H1 (cell line): ENCODE measurements at regions not wholly inside any gene's neighbourhood (a gene's known extent, or its start where the extent isn't known, plus 50 kb on each side); places are given as distances from the start of the nearest gene placed in this dataset.

ENCODE experiments used
- CTCF ChIA-PET: fragments of 300-600 bp; sonication (Branson Sonifier 250); formaldehyde crosslinking; loops from one replicate; lab custom pipeline; 2021; ENCODE audit not compliant: partially characterized antibody; lab: Charles Lee
- POLR2A ChIA-PET: fragments of 300-600 bp; sonication (Branson Sonifier 250); formaldehyde crosslinking; loops from one replicate; lab custom pipeline; 2021; ENCODE audit warnings: inconsistent platforms; ENCODE audit not compliant: partially characterized antibody; lab: Charles Lee
- DNase-seq, 2 experiments: peaks; one replicate each; pipeline versions ENCODE4 v3.0.0 to v3.0.0-alpha.2; 2010 to 2022; ENCODE audit warnings: low spot score in 2 of 2, low read depth in 1 of 2, mixed read lengths in 1 of 2
- FAIRE-seq: peaks from 2 replicates; lab custom pipeline; 2011; peaks lifted over from hg19 to GRCh38; lab: Jason Lieb, UNC
- H2AFZ ChIP-seq: 2 replicates; pipeline ENCODE4 v1.8.1; 2012; ENCODE audit warnings: low read length, inconsistent platforms
- H2AK5ac ChIP-seq: 2 replicates; pipeline ENCODE4 v1.6.1; 2013; ENCODE audit warnings: low read depth, low read length
- H2BK120ac ChIP-seq: replicated peaks from 2 replicates; pipeline ENCODE3; 2013; ENCODE audit warnings: low read depth, low read length, inconsistent platforms
- H2BK12ac ChIP-seq: 2 replicates; pipeline ENCODE4 v1.6.1; 2013; ENCODE audit warnings: low read depth, low read length
- H2BK15ac ChIP-seq: 2 replicates; pipeline ENCODE4 v1.6.1; 2013; ENCODE audit warnings: low read length
- H2BK20ac ChIP-seq: 2 replicates; pipeline ENCODE4 v1.6.1; 2013; ENCODE audit warnings: low read length
- H2BK5ac ChIP-seq: 2 replicates; pipeline ENCODE4 v1.6.1; 2013; ENCODE audit warnings: low read depth, low read length
- H3K14ac ChIP-seq: 2 replicates; pipeline ENCODE4 v1.6.1; 2013; ENCODE audit warnings: inconsistent platforms; ENCODE audit not compliant: insufficient read length
- H3K18ac ChIP-seq: 2 replicates; pipeline ENCODE4 v1.6.1; 2013; ENCODE audit warnings: low read length; ENCODE audit errors: extremely low read depth
- H3K23ac ChIP-seq: 2 replicates; pipeline ENCODE4 v1.6.1; 2013; ENCODE audit warnings: inconsistent platforms; ENCODE audit not compliant: insufficient read length
- H3K23me2 ChIP-seq: 2 replicates; pipeline ENCODE4 v1.6.1; 2013; ENCODE audit warnings: low read depth, low read length
- H3K27ac ChIP-seq: 2 replicates; pipeline ENCODE4 v1.6.1; 2011; ENCODE audit warnings: low read depth, low read length, inconsistent platforms
- H3K27me3 ChIP-seq, 4 experiments: replicated peaks in 1 of 4; 1 replicate in 1 of 4; 2 replicates in 3 of 4; pipeline versions ENCODE4 v1.6.1 to v1.8.1; 2011 to 2013; ENCODE audit warnings: low read length in 3 of 4, mild to moderate bottlenecking in 3 of 4, inconsistent platforms in 2 of 4, mixed read lengths in 2 of 4, moderate library complexity in 1 of 4; ENCODE audit not compliant: control insufficient read depth in 3 of 4, insufficient read depth in 3 of 4; ENCODE audit errors: extremely low read depth in 1 of 4
- H3K36me3 ChIP-seq, 4 experiments: 2 replicates each; pipeline versions ENCODE4 v1.6.1 to v1.8.1; 2011 to 2013; ENCODE audit warnings: mild to moderate bottlenecking in 4 of 4, low read length in 3 of 4, moderate library complexity in 2 of 4, control low read depth in 1 of 4, inconsistent platforms in 1 of 4; ENCODE audit not compliant: insufficient read depth in 4 of 4, control insufficient read depth in 2 of 4
- H3K4ac ChIP-seq: replicated peaks from 2 replicates; pipeline ENCODE3; 2013; ENCODE audit warnings: low read length, low read depth, mixed read lengths, inconsistent platforms; ENCODE audit not compliant: insufficient read length
- H3K4me1 ChIP-seq, 4 experiments: replicated peaks in 1 of 4; 1 replicate in 1 of 4; 2 replicates in 3 of 4; pipeline versions ENCODE4 v1.6.1 to v1.8.1; 2011 to 2013; ENCODE audit warnings: low read length in 3 of 4, inconsistent platforms in 2 of 4, mixed read lengths in 1 of 4; ENCODE audit not compliant: insufficient read depth in 4 of 4, control insufficient read depth in 3 of 4
- H3K4me2 ChIP-seq, 2 experiments: 2 replicates each; pipeline versions ENCODE4 v1.6.1 to v1.8.1; 2011 to 2013; ENCODE audit warnings: low read depth in 2 of 2, low read length in 2 of 2, control low read depth in 1 of 2, inconsistent platforms in 1 of 2, mild to moderate bottlenecking in 1 of 2; ENCODE audit not compliant: insufficient read depth in 1 of 2
- H3K4me3 ChIP-seq, 4 experiments: fragments of 200-600, 300-600 bp in 1 of 4; sonication (generic), shearing (Covaris generic), sonication (Bioruptor Twin) in 1 of 4; 2 replicates each; pipeline versions ENCODE4 v1.5.1 to v1.8.1; 2011 to 2016; ENCODE audit warnings: low read length in 4 of 4, low read depth in 3 of 4, control low read depth in 2 of 4, inconsistent platforms in 2 of 4, mild to moderate bottlenecking in 2 of 4, mixed read lengths in 1 of 4, moderate library complexity in 1 of 4; ENCODE audit not compliant: insufficient read depth in 2 of 4; ENCODE audit errors: extremely low read depth in 1 of 4
- H3K56ac ChIP-seq: replicated peaks from 2 replicates; pipeline ENCODE3; 2013; ENCODE audit warnings: low read depth, mild to moderate bottlenecking, mixed read lengths, low read length, inconsistent platforms; ENCODE audit not compliant: insufficient read length
- H3K79me1 ChIP-seq: 2 replicates; pipeline ENCODE4 v1.6.1; 2013; ENCODE audit warnings: low read depth, low read length, control low read depth
- H3K79me2 ChIP-seq, 2 experiments: 2 replicates each; pipeline versions ENCODE4 v1.6.1 to v1.8.1; 2012 to 2013; ENCODE audit warnings: low read length in 2 of 2, mild to moderate bottlenecking in 2 of 2, inconsistent platforms in 1 of 2; ENCODE audit not compliant: insufficient read depth in 2 of 2, control insufficient read depth in 1 of 2
- H3K9ac ChIP-seq, 4 experiments: replicated peaks in 1 of 4; 1 replicate in 1 of 4; 2 replicates in 3 of 4; pipeline versions ENCODE4 v1.6.1 to v1.8.1; 2011 to 2013; ENCODE audit warnings: low read depth in 3 of 4, low read length in 3 of 4, control low read depth in 2 of 4, mild to moderate bottlenecking in 2 of 4, moderate library complexity in 2 of 4, inconsistent platforms in 1 of 4; ENCODE audit errors: extremely low read depth in 1 of 4
- H3K9me3 ChIP-seq, 2 experiments: 2 replicates each; pipeline versions ENCODE4 v1.6.1 to v1.8.1; 2012 to 2013; ENCODE audit warnings: mild to moderate bottlenecking in 2 of 2, moderate library complexity in 2 of 2, control low read depth in 1 of 2, inconsistent platforms in 1 of 2, low read depth in 1 of 2, low read length in 1 of 2, mixed read lengths in 1 of 2; ENCODE audit not compliant: insufficient read depth in 2 of 2
- H4K20me1 ChIP-seq, 2 experiments: replicated peaks in 1 of 2; 2 replicates each; pipeline versions ENCODE3 to v1.8.1; 2011 to 2013; ENCODE audit warnings: inconsistent platforms in 2 of 2, low read length in 2 of 2, mild to moderate bottlenecking in 1 of 2; ENCODE audit not compliant: insufficient read depth in 2 of 2, control insufficient read depth in 1 of 2
- H4K5ac ChIP-seq: 2 replicates; pipeline ENCODE4 v1.6.1; 2013; ENCODE audit warnings: low read length, low read depth, mixed read lengths, inconsistent platforms; ENCODE audit not compliant: insufficient read length
- H4K8ac ChIP-seq: 2 replicates; pipeline ENCODE4 v1.8.0; 2013; ENCODE audit warnings: mild to moderate bottlenecking, moderate library complexity, low read length, inconsistent platforms; ENCODE audit not compliant: insufficient read depth; ENCODE audit errors: extremely low read depth
- H4K91ac ChIP-seq: replicated peaks from 2 replicates; pipeline ENCODE3; 2013; ENCODE audit warnings: low read length, mixed read lengths, inconsistent platforms; ENCODE audit not compliant: insufficient read length
- HDAC6 ChIP-seq: IDR thresholded peaks from one replicate; pipeline ENCODE4 v1.7.1; 2012; ENCODE audit warnings: low read depth, mild to moderate bottlenecking, inconsistent platforms, low read length, moderate library complexity
- SP4 ChIP-seq: IDR thresholded peaks from 2 replicates; pipeline ENCODE4 v1.6.1; 2012; ENCODE audit warnings: low read length, inconsistent platforms
- ZNF274 ChIP-seq: IDR thresholded peaks from 2 replicates; pipeline ENCODE4 v1.7.0; 2012; ENCODE audit warnings: low read length, borderline replicate concordance; ENCODE audit errors: extremely low read depth
- WGBS, 2 experiments: shearing (Covaris generic) in 1 of 2; methylation state at CpG; one replicate each; pipeline versions ENCODE4 v1.1.6 to v1.1.7; 2013 to 2015; ENCODE audit warnings: low lambda C conversion rate in 2 of 2, mixed read lengths in 2 of 2, inconsistent platforms in 1 of 2, low coverage in 1 of 2, missing lambda C conversion rate in 1 of 2; ENCODE audit not compliant: insufficient replicate concordance in 2 of 2, insufficient coverage in 1 of 2, insufficient read length in 1 of 2; ENCODE audit errors: extremely low coverage in 1 of 2, missing lambda C conversion rate in 1 of 2; 5-methylcytosine and 5-hydroxymethylcytosine counted together

DNA sequence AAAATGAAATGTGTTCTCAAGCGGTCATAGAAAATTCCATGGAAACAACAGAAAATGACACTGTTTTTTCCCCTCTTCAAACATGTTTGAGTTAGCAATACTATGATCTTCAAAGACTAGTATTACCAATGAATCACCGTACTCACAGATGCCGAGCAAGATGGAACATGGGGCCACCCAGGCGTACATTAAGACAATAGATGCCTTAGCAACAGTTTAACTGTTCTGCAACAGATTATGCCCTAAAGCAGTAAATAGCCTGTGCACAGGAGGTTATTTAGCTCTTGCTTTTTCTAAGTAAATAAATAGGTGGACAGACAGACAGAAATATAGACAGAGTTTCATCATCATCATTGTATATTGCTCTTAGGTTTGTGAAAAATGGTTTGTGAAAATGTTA is 284.0 kb upstream of the DEFB112 start:
- Histone ChIP-seq H2BK15ac (no peak overlapping the region), H4K20me1 (no peaks in the 10 kb centered on the region), H3K9ac (no peak overlapping the region), H3K4me3 (no peak overlapping the region), H3K27me3 (no peaks in the 10 kb centered on the region), H3K14ac (no peak overlapping the region), H2BK12ac (no peak overlapping the region), H2AK5ac (no peak overlapping the region), H3K27ac (no peak overlapping the region), H3K4ac (no peak overlapping the region), H4K5ac (no peak overlapping the region), H3K4me1 (no peaks in the 10 kb centered on the region), H3K18ac (no peak overlapping the region), H2AFZ (no peak overlapping the region), H3K56ac (no peak overlapping the region), H3K36me3 (no peaks in the 10 kb centered on the region), H2BK20ac (no peak overlapping the region), H3K23me2 (no peaks in the 10 kb centered on the region), H3K9me3 (no peaks in the 10 kb centered on the region), H2BK5ac (no peak overlapping the region), H3K23ac (no peak overlapping the region), H2BK120ac (no peak overlapping the region), H4K91ac (no peak overlapping the region), H3K79me1 (no peaks in the 10 kb centered on the region), H3K4me2 (no peak overlapping the region), H4K8ac (no peak overlapping the region), H3K79me2 (no peaks in the 10 kb centered on the region)
- WGBS, 2 experiments = 92% methylated on average over 4 of the region's 4 CpGs; no CpG with 5 or more reads in 1 of the 2 experiments
- ChIA-PET POLR2A (no interaction called here), CTCF (no interaction called here)
- DNase-seq (no peak), FAIRE-seq (no peak)
- TF ChIP-seq SP4 (no peak), HDAC6 (no peak), ZNF274 (no peak)
